ENCODE measurements at regions not wholly inside any gene's neighbourhood (a gene's known extent, or its start where the extent isn't known, plus 50 kb on each side); places are given as distances from the start of the nearest gene placed in this dataset.
A peak's percentile ranks its signal among the peaks of the same experiment; 100 is the strongest.
"Not testable (repeated sequence)": the region's sequence is repeated elsewhere in the genome, so short reads cannot be mapped to it uniquely, and the experiment has no call there.

- no peaks in the 10 kb centered on the region for H3K9me3 ChIP-seq (ENCODE audit: insufficient read depth, low read length)
- H3K9ac ChIP-seq (ENCODE audit: low read length) = no peak overlapping the region
- no peaks in the 10 kb centered on the region for H4K20me1 ChIP-seq (ENCODE audit: insufficient read depth, low read length)
- TF ChIP-seq, protein P1, sequence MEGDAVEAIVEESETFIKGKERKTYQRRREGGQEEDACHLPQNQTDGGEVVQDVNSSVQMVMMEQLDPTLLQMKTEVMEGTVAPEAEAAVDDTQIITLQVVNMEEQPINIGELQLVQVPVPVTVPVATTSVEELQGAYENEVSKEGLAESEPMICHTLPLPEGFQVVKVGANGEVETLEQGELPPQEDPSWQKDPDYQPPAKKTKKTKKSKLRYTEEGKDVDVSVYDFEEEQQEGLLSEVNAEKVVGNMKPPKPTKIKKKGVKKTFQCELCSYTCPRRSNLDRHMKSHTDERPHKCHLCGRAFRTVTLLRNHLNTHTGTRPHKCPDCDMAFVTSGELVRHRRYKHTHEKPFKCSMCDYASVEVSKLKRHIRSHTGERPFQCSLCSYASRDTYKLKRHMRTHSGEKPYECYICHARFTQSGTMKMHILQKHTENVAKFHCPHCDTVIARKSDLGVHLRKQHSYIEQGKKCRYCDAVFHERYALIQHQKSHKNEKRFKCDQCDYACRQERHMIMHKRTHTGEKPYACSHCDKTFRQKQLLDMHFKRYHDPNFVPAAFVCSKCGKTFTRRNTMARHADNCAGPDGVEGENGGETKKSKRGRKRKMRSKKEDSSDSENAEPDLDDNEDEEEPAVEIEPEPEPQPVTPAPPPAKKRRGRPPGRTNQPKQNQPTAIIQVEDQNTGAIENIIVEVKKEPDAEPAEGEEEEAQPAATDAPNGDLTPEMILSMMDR (IDR thresholded peaks at IDR 0.05; ENCODE audit: low read depth, low read length) = no peak
- H3K27ac ChIP-seq (ENCODE audit: low read length) = no peak overlapping the region
- H3K4me1 ChIP-seq (ENCODE audit: low read length) = peaks cover 12% of the 10 kb centered on the region
- no peak overlapping the region for H2AFZ ChIP-seq (ENCODE audit: low read depth, low read length)
- no peaks in the 10 kb centered on the region for H3K27me3 ChIP-seq (ENCODE audit: low read depth, low read length)
- no peak overlapping the region for H3K4me2 ChIP-seq (ENCODE audit: low read length)
- H3K36me3 ChIP-seq (replicated peaks; ENCODE audit: low read depth, low read length) = no peaks in the 10 kb centered on the region
- H3K79me2 ChIP-seq (ENCODE audit: low read length) = no peaks in the 10 kb centered on the region
- no peak overlapping the region for H3K4me3 ChIP-seq (ENCODE audit: low read length)
Observed at GRCh38 chr1:222053790-222054294, 312.0 kb upstream of the DUSP10 start.

DNA sequence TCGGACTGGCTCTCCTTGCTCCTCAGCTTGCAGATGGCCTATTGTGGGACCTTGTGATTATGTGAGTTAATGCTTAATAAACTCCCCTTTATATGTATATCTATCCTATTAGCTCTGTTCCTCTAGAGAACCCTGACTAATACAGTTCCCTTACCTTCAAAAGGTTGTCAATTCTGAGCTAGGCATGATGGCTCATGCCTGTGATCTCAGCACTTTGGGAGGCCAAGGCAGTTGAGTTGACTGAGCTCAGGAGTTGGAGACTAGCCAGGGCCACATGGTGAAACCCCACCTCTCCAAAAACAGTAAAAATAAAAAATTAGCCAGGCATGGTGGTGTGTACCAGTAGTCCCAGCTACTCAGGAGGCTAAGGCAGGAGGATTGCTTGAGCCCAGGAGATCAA lies 309.4 kb upstream of the DUSP10 start:
- not testable (repeated sequence) for H3K9me3 ChIP-seq (ENCODE audit: insufficient read depth, low read length); H3K36me3 ChIP-seq (replicated peaks; ENCODE audit: low read depth, low read length); H3K4me3 ChIP-seq (ENCODE audit: low read length); H2AFZ ChIP-seq (ENCODE audit: low read depth, low read length); H3K27me3 ChIP-seq (ENCODE audit: low read depth, low read length); H3K9ac ChIP-seq (ENCODE audit: low read length); H3K27ac ChIP-seq (ENCODE audit: low read length); H3K4me2 ChIP-seq (ENCODE audit: low read length); H3K79me2 ChIP-seq (ENCODE audit: low read length); H4K20me1 ChIP-seq (ENCODE audit: insufficient read depth, low read length)
- H3K4me1 ChIP-seq (ENCODE audit: low read length) = peaks cover 13% of the 10 kb centered on the region

DNA sequence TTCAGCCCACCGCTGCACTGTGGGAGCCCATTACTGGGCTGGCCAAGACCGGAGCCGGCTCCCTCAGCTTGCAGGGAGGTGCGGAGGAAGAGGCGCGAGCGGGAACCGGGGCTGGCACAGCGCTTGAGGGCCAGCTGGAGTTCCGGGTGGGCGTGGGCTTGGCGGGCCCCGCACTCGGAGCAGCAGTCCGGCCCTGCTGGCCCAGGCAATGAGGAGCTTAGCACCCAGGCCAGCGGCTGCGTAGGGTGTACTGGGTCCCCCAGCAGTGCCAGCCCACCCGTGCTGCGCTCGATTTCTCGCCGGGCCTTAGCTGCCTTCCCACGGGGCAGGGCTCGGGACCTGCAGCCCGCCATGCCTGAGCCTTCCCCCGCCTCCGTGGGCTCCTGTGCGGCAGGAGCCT lies 307.8 kb upstream of the DUSP10 start:
- H3K27ac ChIP-seq (ENCODE audit: low read length); H3K27me3 ChIP-seq (ENCODE audit: low read depth, low read length); H3K9ac ChIP-seq (ENCODE audit: low read length); H3K9me3 ChIP-seq (ENCODE audit: insufficient read depth, low read length); H3K36me3 ChIP-seq (replicated peaks; ENCODE audit: low read depth, low read length); H3K4me2 ChIP-seq (ENCODE audit: low read length); H3K4me3 ChIP-seq (ENCODE audit: low read length); H4K20me1 ChIP-seq (ENCODE audit: insufficient read depth, low read length); H3K79me2 ChIP-seq (ENCODE audit: low read length); H2AFZ ChIP-seq (ENCODE audit: low read depth, low read length): not testable (repeated sequence)
- peaks cover 13% of the 10 kb centered on the region for H3K4me1 ChIP-seq (ENCODE audit: low read length)

DNA sequence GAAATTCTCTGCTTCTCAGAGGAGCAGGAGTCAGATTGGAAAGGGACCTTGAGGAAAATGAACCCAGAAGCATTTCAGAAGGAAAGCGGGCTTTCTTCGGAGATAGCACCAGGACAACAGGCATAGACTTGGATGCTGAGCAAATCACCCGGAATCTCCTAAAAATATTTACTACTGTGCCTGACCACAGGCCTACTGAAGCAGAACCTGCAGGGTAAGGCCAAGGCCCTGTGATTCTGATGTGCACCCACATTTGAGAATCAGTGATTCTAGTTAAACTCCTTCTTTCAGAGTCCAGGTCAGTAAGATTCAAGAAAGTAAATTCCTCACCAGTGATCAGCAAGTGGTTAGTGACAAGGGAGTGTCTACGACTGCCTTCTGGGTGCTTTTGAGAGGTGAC lies 307.3 kb upstream of the DUSP10 start:
- no peaks in the 10 kb centered on the region for H4K20me1 ChIP-seq (ENCODE audit: insufficient read depth, low read length)
- no peak overlapping the region for H3K4me2 ChIP-seq (ENCODE audit: low read length)
- no peaks in the 10 kb centered on the region for H3K9me3 ChIP-seq (ENCODE audit: insufficient read depth, low read length)
- H3K36me3 ChIP-seq (replicated peaks; ENCODE audit: low read depth, low read length) = no peaks in the 10 kb centered on the region
- H3K79me2 ChIP-seq (ENCODE audit: low read length) = no peaks in the 10 kb centered on the region
- H3K27ac ChIP-seq (ENCODE audit: low read length) = no peak overlapping the region
- H3K4me3 ChIP-seq (ENCODE audit: low read length) = no peak overlapping the region
- H3K9ac ChIP-seq (ENCODE audit: low read length) = no peak overlapping the region
- H3K4me1 ChIP-seq (ENCODE audit: low read length) = peaks cover 13% of the 10 kb centered on the region
- H3K27me3 ChIP-seq (ENCODE audit: low read depth, low read length) = no peaks in the 10 kb centered on the region
- H2AFZ ChIP-seq (ENCODE audit: low read depth, low read length) = no peak overlapping the region
- TF ChIP-seq, protein P1 (IDR thresholded peaks at IDR 0.05; ENCODE audit: low read depth, low read length) = no peak
- no peak for TF ChIP-seq EZH2phosphoT487 (IDR thresholded peaks at IDR 0.05; ENCODE audit: low read depth)

DNA sequence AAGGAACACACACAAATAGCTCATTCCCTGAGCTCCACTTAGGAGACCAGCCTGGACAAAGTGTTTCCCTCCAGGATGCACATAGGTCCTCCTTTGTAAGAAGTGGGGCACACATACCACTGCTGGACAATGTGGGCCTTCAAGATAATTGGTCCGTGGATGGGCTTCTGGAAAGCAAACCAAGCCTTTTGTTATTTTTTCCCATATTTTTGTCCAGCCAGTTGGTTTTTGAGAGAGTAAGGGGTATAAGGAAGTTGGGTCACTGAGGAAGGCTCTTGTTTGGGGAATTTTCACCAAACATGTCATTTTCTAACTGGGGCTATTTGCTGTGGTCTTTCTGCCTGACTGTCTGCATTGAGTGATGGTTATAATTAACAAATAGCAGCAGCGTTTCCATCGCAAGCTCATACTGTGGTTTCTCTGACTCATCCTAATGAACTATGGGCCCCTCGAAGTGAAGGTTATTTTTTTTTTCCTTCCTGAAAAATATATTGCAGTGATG lies 306.3 kb upstream of the DUSP10 start:
- Histone ChIP-seq H3K9ac (ENCODE audit: low read length) (no peak overlapping the region), H3K27ac (ENCODE audit: low read length) (no peak overlapping the region), H3K9me3 (ENCODE audit: insufficient read depth, low read length) (no peaks in the 10 kb centered on the region), H4K20me1 (ENCODE audit: insufficient read depth, low read length) (no peaks in the 10 kb centered on the region), H3K79me2 (ENCODE audit: low read length) (no peaks in the 10 kb centered on the region), H3K4me2 (ENCODE audit: low read length) (peak overlapping the region; percentile 35), H2AFZ (ENCODE audit: low read depth, low read length) (peak overlapping the region; percentile 27), H3K36me3 (replicated peaks; ENCODE audit: low read depth, low read length) (no peaks in the 10 kb centered on the region), H3K4me3 (ENCODE audit: low read length) (no peak overlapping the region), H3K27me3 (ENCODE audit: low read depth, low read length) (no peaks in the 10 kb centered on the region), H3K4me1 (ENCODE audit: low read length) (peaks cover 13% of the 10 kb centered on the region)
- TF ChIP-seq EZH2phosphoT487 (IDR thresholded peaks at IDR 0.05; ENCODE audit: low read depth) = no peak
- TF ChIP-seq, protein P1 (IDR thresholded peaks at IDR 0.05; ENCODE audit: low read depth, low read length) = no peak
